GM18867 (cell line): ENCODE measurements at regions not wholly inside any gene's neighbourhood (a gene's known extent, or its start where the extent isn't known, plus 50 kb on each side); places are given as distances from the start of the nearest gene placed in this dataset.

Source experiments
- ATAC-seq: cut with Tn5 transposase; IDR thresholded peaks from one replicate; pipeline ENCODE4 v1.9.1; 2021; ENCODE audit warnings: mild to moderate bottlenecking, moderate library complexity; ENCODE audit not compliant: unreplicated experiment

DNA sequence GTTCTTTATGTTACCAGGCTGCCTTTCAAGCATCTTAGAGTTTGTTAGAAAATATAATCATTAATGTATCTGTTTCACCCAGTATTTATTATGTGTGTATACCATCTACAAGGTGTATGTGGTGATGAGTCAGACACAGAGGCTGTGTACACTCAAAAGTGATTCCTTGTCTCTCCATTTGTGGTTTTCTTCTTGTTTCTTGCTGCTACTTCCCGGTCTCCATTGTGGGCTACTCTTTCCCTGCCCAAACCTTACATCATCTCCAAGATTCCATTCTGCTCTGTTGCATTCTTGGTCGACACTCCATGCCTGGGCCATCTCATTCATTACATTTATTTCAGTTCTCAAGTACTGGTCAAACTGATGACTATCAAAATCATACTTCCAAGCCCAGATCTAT, 182.2 kb upstream of the STXBP5 start:
- ATAC-seq, result no peak

GRCh38 chr6:147023148-147023547, 181.1 kb upstream of the STXBP5 start:
- no peak for ATAC-seq

DNA sequence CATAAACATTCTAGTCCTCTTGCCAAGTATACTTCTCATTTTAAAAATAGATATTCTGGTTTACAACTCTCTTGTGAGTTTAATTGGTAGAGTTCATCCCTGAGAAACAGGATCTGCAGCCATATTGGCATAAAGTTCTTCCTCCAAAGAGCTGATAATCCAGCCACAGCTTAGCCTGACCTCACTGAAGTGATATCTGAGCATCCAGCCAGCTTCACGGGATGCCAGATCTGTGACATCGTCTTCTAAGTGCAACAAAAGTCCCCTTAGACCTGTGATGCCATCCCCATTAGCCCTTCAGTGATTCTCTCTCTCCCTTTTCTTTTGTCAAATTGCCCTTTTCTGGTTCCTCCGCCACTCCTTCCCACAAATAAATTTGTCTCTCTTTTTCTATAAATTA, 180.6 kb upstream of the STXBP5 start:
- no peak for ATAC-seq

GRCh38 chr6:147029923-147030322, 174.3 kb upstream of the STXBP5 start:
- no peak for ATAC-seq

GRCh38 chr6:147033267-147033666, 170.9 kb upstream of the STXBP5 start:
- no peak for ATAC-seq

DNA sequence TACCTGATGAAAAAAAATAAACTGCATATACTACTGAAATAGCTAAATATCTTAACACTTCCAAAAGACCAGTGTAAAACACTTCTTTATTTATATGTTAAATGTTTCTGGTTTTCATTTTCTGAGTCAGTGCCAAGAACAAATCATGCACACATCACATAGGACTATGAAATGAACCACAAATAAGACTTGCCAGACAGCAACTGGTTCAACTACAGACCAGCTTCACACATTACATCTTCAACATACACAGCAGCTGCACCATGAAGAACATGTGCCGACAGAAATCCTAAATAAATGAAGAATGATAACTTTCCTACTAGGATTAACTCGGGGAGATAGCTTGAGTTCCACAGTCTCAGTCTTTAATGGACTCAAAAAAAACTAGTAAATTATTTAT, 168.3 kb upstream of the STXBP5 start:
- no peak for ATAC-seq

DNA sequence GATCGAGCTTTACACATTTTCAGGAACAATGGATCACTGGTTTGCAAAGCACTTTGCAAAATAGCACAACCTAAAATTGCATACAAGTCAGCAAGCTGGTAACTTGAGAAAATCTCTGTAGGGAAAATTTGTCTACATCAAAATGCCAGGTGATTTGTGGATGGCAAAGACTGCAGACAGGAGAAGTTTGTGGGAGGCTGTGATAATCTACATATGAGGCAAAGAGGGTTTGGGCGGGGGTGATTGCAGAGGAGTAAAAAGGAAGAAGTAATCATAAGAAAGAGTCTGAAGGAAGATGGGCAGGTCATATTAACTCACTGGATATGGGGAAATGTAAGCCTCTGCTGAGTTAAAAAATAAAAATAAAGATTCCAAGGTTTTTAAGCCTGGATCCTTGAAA, 166.3 kb upstream of the STXBP5 start:
- no peak for ATAC-seq

GRCh38 chr6:147040121-147040910, 163.9 kb upstream of the STXBP5 start:
- no peak for ATAC-seq

DNA sequence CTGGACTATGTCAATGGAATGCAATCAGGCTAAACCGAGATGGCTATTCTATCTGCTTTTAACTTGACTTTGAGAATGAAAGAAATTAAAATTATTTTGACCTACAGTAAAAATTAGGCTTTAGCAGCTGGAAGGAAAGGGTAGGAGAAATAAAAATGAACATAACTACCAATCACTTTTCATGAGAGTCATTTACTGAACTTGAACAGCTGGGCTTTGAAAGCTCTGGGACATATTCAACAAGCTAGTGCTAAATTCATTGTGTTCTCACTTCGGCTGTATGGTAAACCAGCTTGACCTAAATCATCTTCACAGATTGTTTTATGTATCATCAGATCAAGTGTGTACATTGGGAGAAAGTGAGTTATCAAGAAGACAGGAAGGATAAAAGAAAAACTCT, 161.5 kb upstream of the STXBP5 start:
- ATAC-seq, result no peak

GRCh38 chr6:147043994-147044477, 160.2 kb upstream of the STXBP5 start:
- ATAC-seq, result no peak

DNA sequence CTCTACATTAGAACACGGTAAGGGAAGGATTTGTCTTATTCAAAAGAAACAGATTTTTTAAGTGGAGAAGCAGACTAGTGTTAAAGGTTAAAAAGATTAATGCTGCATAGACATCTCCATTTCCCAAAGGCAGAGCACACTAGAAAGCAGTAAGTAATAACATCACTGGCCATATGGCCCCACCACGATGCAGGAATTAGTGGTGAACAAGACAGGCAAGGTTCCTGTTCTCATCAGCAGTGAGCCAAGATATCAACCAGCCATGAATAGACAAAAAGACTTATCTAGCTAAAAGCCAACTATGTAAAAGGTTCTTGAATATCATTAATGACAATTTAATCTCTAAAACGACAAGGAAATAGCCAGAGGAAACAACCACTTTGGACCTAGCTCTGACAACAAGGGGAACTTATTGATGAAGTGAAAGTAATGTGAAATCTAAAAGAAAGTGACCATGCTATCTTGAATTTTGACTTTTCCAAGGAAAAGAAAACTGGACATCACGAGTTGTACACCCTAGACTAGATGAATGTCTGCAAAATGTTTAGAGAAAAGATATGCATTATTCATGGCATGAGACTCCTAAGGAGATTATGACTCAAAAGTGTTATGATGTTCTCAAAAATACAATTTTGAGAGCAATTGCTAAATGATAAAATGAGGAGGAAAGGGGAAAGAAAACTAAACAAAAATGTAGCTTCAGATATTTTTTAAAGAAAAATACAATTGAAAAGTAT, 157.9 kb upstream of the STXBP5 start:
- no peak for ATAC-seq

- no peak for ATAC-seq
Observed at GRCh38 chr6:147048930-147049329, 155.3 kb upstream of the STXBP5 start.

DNA sequence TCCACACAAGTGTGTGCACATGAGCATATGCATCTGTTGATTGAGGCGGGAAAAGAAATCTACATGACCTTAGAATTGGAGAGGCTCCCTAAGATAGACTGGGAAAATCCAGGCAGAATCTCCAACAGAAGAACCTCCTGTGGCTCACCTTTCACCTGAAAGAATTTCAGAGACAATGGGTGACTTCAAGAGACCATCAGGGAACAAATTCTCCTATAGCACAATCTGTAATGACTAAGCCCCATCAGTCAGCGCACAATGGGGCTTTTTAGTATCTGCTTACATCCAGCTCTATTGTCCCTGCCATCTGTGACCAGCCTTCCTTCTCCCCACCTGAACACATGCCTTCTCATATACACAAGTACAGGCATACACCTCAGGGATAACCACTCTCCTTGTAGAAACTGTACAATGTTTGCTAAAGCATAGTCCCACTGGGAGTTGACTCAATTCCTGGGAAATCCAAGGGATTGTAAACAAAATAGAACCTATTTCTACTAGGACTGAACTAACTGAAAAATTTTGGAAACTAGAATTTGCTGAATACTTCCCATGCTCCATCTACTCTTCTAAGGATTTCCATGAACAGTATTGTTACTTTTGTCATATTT, 150.8 kb upstream of the STXBP5 start:
- ATAC-seq, result no peak

DNA sequence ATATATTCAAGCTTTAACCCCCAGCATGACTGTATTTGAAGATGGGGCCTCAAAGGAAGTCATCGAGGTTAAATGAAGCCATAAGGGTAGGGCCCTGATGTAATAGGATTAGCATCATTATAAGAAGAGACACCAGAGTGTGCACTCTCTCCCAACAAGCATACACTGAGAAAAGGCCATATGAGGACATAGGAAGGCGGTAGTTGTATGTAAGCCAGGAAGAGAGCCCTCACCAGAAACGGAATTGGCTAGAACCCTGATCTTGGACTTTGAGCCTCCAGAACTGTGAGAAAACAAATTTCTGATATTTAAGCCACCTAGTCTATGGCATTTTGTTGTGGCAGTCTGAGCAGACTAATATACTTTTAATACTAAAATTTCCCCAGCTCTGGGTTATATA, 150.1 kb upstream of the STXBP5 start:
- ATAC-seq, result no peak

DNA sequence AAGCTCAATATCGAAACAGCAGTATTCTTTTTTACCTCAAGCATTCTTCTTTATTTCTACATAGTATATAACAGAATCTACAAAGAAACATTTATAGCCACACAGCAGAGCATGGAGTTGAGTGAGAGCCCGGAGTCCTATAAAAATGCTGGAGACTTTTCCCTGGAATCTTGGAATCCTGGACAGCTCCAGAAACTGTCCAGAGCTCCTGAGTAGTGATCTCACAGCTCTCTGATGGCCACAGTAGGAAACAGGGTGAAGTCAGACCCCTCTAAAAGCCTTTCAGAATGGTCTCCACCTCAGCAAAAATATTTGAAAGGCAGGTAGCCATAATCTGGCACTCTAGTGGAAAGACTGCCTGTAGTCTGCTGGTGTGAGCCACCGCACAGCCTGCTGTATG, 149.3 kb upstream of the STXBP5 start:
- no peak for ATAC-seq

GRCh38 chr6:147055821-147056392, 148.3 kb upstream of the STXBP5 start:
- no peak for ATAC-seq

DNA sequence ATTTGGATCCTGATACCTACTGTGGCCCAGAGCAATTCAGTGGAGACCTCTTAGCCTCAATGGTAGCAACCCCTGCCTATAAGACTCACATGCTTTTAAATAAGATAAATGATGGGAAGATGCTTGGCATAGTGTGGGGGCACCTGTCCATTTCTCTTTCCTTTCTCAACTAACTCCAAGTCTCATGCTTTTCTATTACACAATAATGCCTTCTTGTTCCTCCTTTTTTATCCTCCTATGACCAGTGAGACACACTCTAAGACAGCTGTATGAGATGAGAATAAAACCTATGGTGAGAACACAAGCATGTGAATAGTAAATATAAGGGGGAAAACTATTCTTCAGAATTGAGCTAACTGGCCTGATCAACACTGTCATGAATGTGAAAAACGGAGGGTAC, 147.0 kb upstream of the STXBP5 start:
- no peak for ATAC-seq

DNA sequence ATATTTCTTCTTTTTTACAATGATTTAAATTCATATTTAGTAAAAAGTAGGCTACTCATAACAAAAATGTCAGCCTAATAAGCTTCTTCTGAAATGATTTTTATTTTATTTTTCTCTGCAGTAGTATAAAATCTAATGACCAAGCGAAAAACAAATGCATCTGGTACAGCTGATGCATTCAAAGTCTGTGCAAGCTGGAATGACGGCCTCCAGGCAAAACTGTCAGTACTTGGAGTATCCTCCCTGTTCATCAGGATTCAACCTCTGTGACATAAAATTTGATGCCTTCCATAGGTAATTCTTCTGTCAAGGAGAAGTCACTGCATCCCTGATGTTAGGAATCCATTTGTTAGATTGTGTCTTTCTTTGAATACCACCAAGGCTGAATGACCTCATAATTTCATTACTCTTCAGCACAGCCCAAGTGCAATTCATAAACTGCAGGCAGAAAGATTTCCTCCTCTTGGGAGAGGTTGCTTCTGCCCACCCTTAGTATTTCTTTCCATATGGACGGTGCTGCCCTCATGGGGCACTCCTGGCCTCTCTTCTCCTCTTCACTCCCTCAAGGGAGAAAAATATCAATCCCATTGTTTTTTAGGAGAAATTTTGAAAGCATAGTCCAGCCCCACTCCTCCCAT, 146.4 kb upstream of the STXBP5 start:
- ATAC-seq, result no peak

- no peak for ATAC-seq
Observed at GRCh38 chr6:147058786-147059385, 145.3 kb upstream of the STXBP5 start.

DNA sequence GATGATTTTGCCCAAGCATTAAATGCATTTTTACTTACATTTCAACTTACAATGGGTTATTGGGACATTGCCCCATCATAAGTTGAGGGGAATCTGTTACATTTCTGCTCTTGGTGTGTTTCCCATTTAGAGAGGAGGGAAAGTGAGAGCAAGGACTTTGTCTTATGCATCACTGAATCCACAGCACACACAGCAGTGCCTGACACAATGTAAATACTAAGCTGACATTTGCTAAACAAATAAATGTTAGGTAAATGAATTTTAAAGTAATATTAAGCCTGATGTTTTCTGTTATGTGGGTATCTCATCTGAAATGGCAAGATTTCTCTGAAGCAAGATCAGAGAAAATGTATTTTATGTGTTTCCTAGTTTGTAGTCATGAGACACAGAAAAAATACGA, 143.6 kb upstream of the STXBP5 start:
- no peak for ATAC-seq

DNA sequence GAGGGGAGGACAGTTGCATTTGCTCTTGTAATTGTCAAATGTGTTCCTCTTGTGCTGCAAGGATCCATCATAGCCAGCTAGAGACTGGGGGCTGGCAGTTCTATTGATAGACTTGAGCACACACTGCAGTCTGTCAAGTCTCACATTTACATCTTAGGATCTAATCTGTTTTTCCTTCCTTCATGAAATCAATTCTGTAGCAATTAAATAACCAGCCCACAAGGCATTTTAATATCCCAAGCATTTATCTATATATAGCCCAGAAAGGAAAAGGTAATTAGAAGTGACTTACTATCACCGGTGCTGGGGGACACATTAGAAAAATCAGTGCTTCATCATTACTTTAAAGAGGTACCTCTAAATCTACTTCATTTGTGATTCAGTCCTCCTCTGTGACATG, 143.0 kb upstream of the STXBP5 start:
- ATAC-seq, result no peak
